ENCODE measurements at regions not wholly inside any gene's neighbourhood (a gene's known extent, or its start where the extent isn't known, plus 50 kb on each side); places are given as distances from the start of the nearest gene placed in this dataset.

DNA sequence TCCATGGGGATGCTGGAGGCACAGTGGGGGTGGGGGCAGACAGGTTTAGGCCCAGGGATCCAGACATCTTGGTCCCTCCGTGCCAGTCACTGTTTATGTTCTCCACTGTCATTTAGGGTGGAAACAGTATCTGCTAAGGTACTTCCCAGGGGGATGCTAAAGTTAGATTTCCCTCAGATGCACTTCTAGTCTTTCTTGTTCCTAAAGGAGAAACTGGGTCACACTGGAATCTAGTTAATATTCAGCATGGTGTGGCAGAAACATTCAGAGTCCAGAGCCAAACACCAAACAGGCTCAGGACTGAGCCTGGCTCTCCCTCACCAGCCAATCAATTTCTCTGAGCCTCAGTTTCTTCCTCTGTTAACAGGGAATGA, 83.4 kb upstream of the PLET1 start:
- no peak overlapping the region for H2BK5ac ChIP-seq (ENCODE audit: low read depth, low read length, poor library complexity, severe bottlenecking)
- H3K4me2 ChIP-seq (ENCODE audit: low read depth, low read length): no peak overlapping the region
- H4K20me1 ChIP-seq (ENCODE audit: insufficient read depth, low read length): no peaks in the 10 kb centered on the region
- peaks cover 12% of the 10 kb centered on the region for H3K9me1 ChIP-seq (ENCODE audit: insufficient read depth, low read length)
- H2AK9ac ChIP-seq (replicated peaks; ENCODE audit: low read depth, low read length, poor library complexity): no peak overlapping the region
- ChIA-PET CTCF (no interaction called here), POLR2A (ENCODE audit: unreplicated experiment) (no interaction called here)
- H3K27ac ChIP-seq (ENCODE audit: insufficient read depth, low read length): no peak overlapping the region
- no peak overlapping the region for H3K4me3 ChIP-seq (ENCODE audit: insufficient read depth, low read depth, low read length)
- H2BK15ac ChIP-seq (ENCODE audit: low read depth, low read length): no peak overlapping the region
- no peaks in the 10 kb centered on the region; the same call in 1 of the 2 replicates for H3K27me3 ChIP-seq (ENCODE audit: control insufficient read depth, insufficient read depth, low read length)
- H3K4me1 ChIP-seq (ENCODE audit: control insufficient read depth, insufficient read depth, low read length): peaks cover 6% of the 10 kb centered on the region; the same call in 1 of the 2 replicates
- no peak overlapping the region; the same call in 1 of the 2 replicates for H3K18ac ChIP-seq (ENCODE audit: low read depth, low read length)
- in situ Hi-C loops (cut with MboI; ENCODE audit: low sequenced_read_pairs): no loop called here
- H3K23ac ChIP-seq (ENCODE audit: low read depth, low read length): no peak overlapping the region
- no peak overlapping the region for H3K56ac ChIP-seq (ENCODE audit: extremely low read depth, insufficient read depth, low read length)
- H2BK120ac ChIP-seq (ENCODE audit: low read depth, low read length): no peak overlapping the region
- intact Hi-C loops (cut with micrococcal nuclease): no loop called here
- 80% methylated on average over 1 of the region's 1 CpG; no CpG with 5 or more reads in 1 of the 2 experiments for WGBS, 2 experiments (ENCODE audit: extremely low coverage in 2 of 2, insufficient read length in 1 of 2)
- no peak overlapping the region for H3K14ac ChIP-seq (replicated peaks; ENCODE audit: low read depth, low read length)
- no peak overlapping the region for H3K4ac ChIP-seq (ENCODE audit: low read depth, low read length)
- TF ChIP-seq MAZ (IDR thresholded peaks at IDR 0.05; ENCODE audit: borderline replicate concordance, low read depth, low read length) (no peak), CTCF (conservative IDR thresholded peaks at IDR 0.05; ENCODE audit: low read depth, low read length) (no peak), BHLHE40 (IDR thresholded peaks at IDR 0.05; ENCODE audit: low read depth, low read length) (no peak), SMC3 (IDR thresholded peaks at IDR 0.05; ENCODE audit: low read depth, low read length) (no peak), NFE2L2 (IDR thresholded peaks at IDR 0.05; ENCODE audit: low read depth, low read length) (no peak), FOS (IDR thresholded peaks at IDR 0.05; ENCODE audit: low read depth, low read length) (no peak), RFX5 (IDR thresholded peaks at IDR 0.05; ENCODE audit: low read depth, low read length) (no peak), RCOR1 (IDR thresholded peaks at IDR 0.05; ENCODE audit: insufficient replicate concordance, low read length) (no peak), POLR2A (IDR thresholded peaks at IDR 0.05; ENCODE audit: low read depth, low read length) (no peak), CHD1 (IDR thresholded peaks at IDR 0.05; ENCODE audit: low read depth, low read length) (no peak)
- H2BK20ac ChIP-seq (ENCODE audit: low read depth, low read length): no peak overlapping the region
- no peak overlapping the region for H3K9ac ChIP-seq (ENCODE audit: low read depth, low read length)
- H3K79me1 ChIP-seq (ENCODE audit: low read depth in 1 of 2, low read length in 2 of 2): no peaks in the 10 kb centered on the region
- no peak overlapping the region for H4K5ac ChIP-seq (ENCODE audit: low read depth, low read length)
- DNase-seq: no peak
- no peak overlapping the region for H2AK5ac ChIP-seq (ENCODE audit: low read depth, low read length)
- H2AFZ ChIP-seq (replicated peaks; ENCODE audit: low read length, poor library complexity): no peak overlapping the region
- BruUV-seq (replicated peaks): no TSS peak
- no peak for ATAC-seq (ENCODE audit: low read depth)
- no peaks in the 10 kb centered on the region for H3K9me3 ChIP-seq (ENCODE audit: control insufficient read depth, insufficient read depth, low read length)
- H4K8ac ChIP-seq (ENCODE audit: low read depth in 2 of 2, low read length in 2 of 2): no peak overlapping the region
- dilution Hi-C loops (cut with HindIII; ENCODE audit: low sequenced_read_pairs, unreplicated experiment): no loop called here
- no peaks in the 10 kb centered on the region for H3K36me3 ChIP-seq (ENCODE audit: control insufficient read depth, insufficient read depth, low read length)
- H4K91ac ChIP-seq (ENCODE audit: insufficient read depth, low read depth, low read length): no peak overlapping the region
